A673 (cell line): ENCODE measurements at regions not wholly inside any gene's neighbourhood (a gene's known extent, or its start where the extent isn't known, plus 50 kb on each side); places are given as distances from the start of the nearest gene placed in this dataset.

Experiments
- BruUV-seq: library from RNA; stranded (reverse); fragments of 400-500 nt; replicated peaks from 2 replicates; lab custom pipeline; 2021; lab: Mats Ljungman, UMichigan
- CTCF ChIA-PET: fragments of 300-600 bp; sonication (Branson Sonifier 250); formaldehyde crosslinking; loops from one replicate; lab custom pipeline; 2022; ENCODE audit warnings: antibody characterized with exemption; lab: Charles Lee
- POLR2A ChIA-PET: fragments of 300-600 bp; sonication (Branson Sonifier 250); formaldehyde crosslinking; loops from one replicate; lab custom pipeline; 2022; ENCODE audit warnings: antibody characterized with exemption; ENCODE audit not compliant: low non-redundant PET; lab: Charles Lee
- DNase-seq: peaks from one replicate; pipeline ENCODE4 v3.0.0-alpha.2; 2015; ENCODE audit warnings: low spot score
- H3K27ac ChIP-seq: fragments of 200-600 bp; sonication (generic); 2 replicates; pipeline ENCODE4 v1.5.1; 2016; ENCODE audit warnings: mixed run types, low read depth, mild to moderate bottlenecking, mixed read lengths, antibody characterized with exemption, low read length; ENCODE audit not compliant: poor library complexity, severe bottlenecking
- H3K27me3 ChIP-seq: fragments of 200-600 bp; sonication (generic); replicated peaks from 2 replicates; pipeline ENCODE4 v1.6.1; 2017; ENCODE audit warnings: mixed run types, low read depth, mild to moderate bottlenecking, mixed read lengths, antibody characterized with exemption, low read length; ENCODE audit not compliant: insufficient read depth, poor library complexity
- H3K36me3 ChIP-seq: fragments of 200-600 bp; sonication (generic); 2 replicates; pipeline ENCODE4 v1.6.1; 2016; ENCODE audit warnings: mixed run types, mild to moderate bottlenecking, mixed read lengths, antibody characterized with exemption, low read length; ENCODE audit not compliant: insufficient read depth, poor library complexity, severe bottlenecking
- H3K4me1 ChIP-seq: fragments of 200-600 bp; sonication (generic); 2 replicates; pipeline ENCODE4 v1.6.1; 2017; ENCODE audit warnings: mixed run types, mild to moderate bottlenecking, mixed read lengths, antibody characterized with exemption, low read length; ENCODE audit not compliant: insufficient read depth, poor library complexity, severe bottlenecking
- H3K4me3 ChIP-seq: fragments of 200-600 bp; sonication (generic); 2 replicates; pipeline ENCODE4 v1.5.1; 2016; ENCODE audit warnings: low read depth, mixed run types, mild to moderate bottlenecking, mixed read lengths, low read length; ENCODE audit not compliant: poor library complexity, severe bottlenecking
- H3K9me3 ChIP-seq: fragments of 200-600 bp; sonication (generic); 2 replicates; pipeline ENCODE4 v1.6.1; 2016; ENCODE audit warnings: mixed run types, low read depth, mild to moderate bottlenecking, mixed read lengths, antibody characterized with exemption, low read length; ENCODE audit not compliant: poor library complexity, severe bottlenecking
- EZH2 ChIP-seq: fragments of 200-600 bp; sonication (generic); IDR thresholded peaks from 2 replicates; pipeline ENCODE4 v1.6.1; 2017; ENCODE audit warnings: borderline replicate concordance, low read depth, mild to moderate bottlenecking, mixed read lengths, antibody characterized with exemption, low read length; ENCODE audit not compliant: poor library complexity, severe bottlenecking
- intact Hi-C: fragments of 100-400 bp; cut with micrococcal nuclease; formaldehyde crosslinking; loops from one replicate; pipeline ENCODE4 v1.10.0; 2022; ENCODE audit not compliant: unreplicated experiment
- TF ChIP-seq, protein P1 (sequence below): fragments of 300-800, 200-600 bp; sonication (generic); conservative IDR thresholded peaks from 2 replicates; pipeline ENCODE4 v1.5.1; 2017; ENCODE audit warnings: low read depth, mild to moderate bottlenecking, antibody characterized with exemption, low read length, moderate library complexity, mixed read lengths

DNA sequence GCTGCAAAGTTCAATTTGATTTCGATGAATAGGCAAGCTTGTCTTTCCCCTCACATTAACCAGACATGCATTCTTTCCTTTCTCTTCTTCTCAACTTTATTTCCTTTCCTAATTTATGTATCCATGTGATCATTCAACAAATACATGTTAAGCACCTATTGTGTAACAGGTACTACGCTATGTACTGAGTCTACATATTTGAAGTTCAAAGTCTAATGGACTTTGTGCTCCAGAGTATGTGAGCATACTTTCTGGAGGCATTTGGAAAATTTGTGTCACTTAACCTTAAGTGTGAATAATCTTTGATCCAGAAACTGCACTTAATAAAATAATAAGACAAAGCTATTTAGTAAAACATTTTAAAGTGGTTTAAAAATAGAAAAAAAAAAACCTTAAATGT lies 675.3 kb upstream of the CT83 start:
- no peaks in the 10 kb centered on the region for H3K36me3 ChIP-seq
- H3K4me1 ChIP-seq = no peaks in the 10 kb centered on the region
- BruUV-seq = no TSS peak
- CTCF ChIA-PET = no interaction called here
- H3K4me3 ChIP-seq = no peak overlapping the region
- no peaks in the 10 kb centered on the region for H3K9me3 ChIP-seq
- no peak overlapping the region for H3K27ac ChIP-seq
- intact Hi-C loops = no loop called here
- POLR2A ChIA-PET = no interaction called here
- DNase-seq = no peak
- no peaks in the 10 kb centered on the region for H3K27me3 ChIP-seq
- TF ChIP-seq EZH2 = no peak
- TF ChIP-seq, protein P1, sequence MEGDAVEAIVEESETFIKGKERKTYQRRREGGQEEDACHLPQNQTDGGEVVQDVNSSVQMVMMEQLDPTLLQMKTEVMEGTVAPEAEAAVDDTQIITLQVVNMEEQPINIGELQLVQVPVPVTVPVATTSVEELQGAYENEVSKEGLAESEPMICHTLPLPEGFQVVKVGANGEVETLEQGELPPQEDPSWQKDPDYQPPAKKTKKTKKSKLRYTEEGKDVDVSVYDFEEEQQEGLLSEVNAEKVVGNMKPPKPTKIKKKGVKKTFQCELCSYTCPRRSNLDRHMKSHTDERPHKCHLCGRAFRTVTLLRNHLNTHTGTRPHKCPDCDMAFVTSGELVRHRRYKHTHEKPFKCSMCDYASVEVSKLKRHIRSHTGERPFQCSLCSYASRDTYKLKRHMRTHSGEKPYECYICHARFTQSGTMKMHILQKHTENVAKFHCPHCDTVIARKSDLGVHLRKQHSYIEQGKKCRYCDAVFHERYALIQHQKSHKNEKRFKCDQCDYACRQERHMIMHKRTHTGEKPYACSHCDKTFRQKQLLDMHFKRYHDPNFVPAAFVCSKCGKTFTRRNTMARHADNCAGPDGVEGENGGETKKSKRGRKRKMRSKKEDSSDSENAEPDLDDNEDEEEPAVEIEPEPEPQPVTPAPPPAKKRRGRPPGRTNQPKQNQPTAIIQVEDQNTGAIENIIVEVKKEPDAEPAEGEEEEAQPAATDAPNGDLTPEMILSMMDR = no peak

DNA sequence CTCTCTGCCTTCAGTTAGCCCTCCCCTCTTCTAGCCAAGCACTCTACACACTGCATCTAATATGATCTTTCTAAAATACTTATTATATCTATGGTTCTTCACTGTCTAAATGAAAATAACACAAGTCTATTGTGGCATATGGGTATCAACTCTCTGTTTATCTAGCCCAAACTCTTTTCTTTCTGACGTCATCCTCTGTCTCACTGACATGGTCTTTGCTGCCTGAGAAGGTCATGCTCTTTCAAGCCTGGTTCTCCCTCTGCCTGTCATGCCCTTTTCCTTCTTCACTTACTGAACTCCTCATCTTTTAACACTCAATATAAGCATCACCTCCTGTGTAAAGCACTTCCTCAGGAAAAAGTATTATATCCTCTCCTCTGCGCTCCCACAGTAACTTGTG lies 672.2 kb upstream of the CT83 start:
- H3K27me3 ChIP-seq = no peaks in the 10 kb centered on the region
- ChIA-PET POLR2A (no interaction called here), CTCF (no interaction called here)
- TF ChIP-seq, protein P1 = no peak
- TF ChIP-seq EZH2 = no peak
- no peaks in the 10 kb centered on the region for H3K36me3 ChIP-seq
- intact Hi-C loops = no loop called here
- no peaks in the 10 kb centered on the region for H3K9me3 ChIP-seq
- no peak overlapping the region for H3K4me3 ChIP-seq
- no TSS peak for BruUV-seq
- H3K4me1 ChIP-seq = no peaks in the 10 kb centered on the region
- H3K27ac ChIP-seq = no peak overlapping the region
- no peak for DNase-seq

DNA sequence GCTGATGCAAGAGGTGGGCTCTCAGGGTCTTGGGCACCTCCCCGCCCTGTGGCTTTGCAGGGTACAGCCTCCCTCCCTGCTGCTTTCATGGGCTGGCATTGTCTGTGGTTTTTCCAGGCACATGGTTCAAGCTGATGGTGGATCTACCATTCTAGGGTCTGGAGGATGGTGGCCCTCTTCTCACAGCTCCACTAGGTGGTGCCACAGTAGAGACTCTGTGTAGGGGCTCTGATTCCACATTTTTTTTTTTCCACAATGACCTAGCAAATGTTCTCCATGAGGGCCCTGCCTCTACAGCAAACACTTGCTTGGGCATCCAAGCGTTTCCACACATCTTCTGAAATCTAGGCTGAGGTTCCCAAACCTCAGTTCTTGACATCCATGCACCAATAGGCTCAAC lies 657.9 kb upstream of the CT83 start:
- ChIA-PET CTCF (no interaction called here), POLR2A (no interaction called here)
- TF ChIP-seq, protein P1 = 0 out of 2 replicates have a peak, but pooled peaks have one; percentile 19
- TF ChIP-seq EZH2 = no peak
- H3K4me1 ChIP-seq = no peaks in the 10 kb centered on the region
- BruUV-seq = no TSS peak
- intact Hi-C loops = no loop called here
- no peaks in the 10 kb centered on the region for H3K36me3 ChIP-seq
- H3K4me3 ChIP-seq = no peak overlapping the region
- H3K9me3 ChIP-seq = no peaks in the 10 kb centered on the region
- DNase-seq = no peak
- no peaks in the 10 kb centered on the region for H3K27me3 ChIP-seq
- no peak overlapping the region for H3K27ac ChIP-seq
